Right lobe of liver (tissue), 6 donors: ENCODE measurements at regions not wholly inside any gene's neighbourhood (a gene's known extent, or its start where the extent isn't known, plus 50 kb on each side); places are given as distances from the start of the nearest gene placed in this dataset.

Source experiments
- ATAC-seq, 4 donors: fragments of 200-7000 bp; cut with Tn5 transposase; one replicate each; pipeline ENCODE4 v1.9.1; 2020; ENCODE audit warnings: mild to moderate bottlenecking in 4 of 4, moderate library complexity in 4 of 4
- DNase-seq, 3 donors: peaks; one replicate each; pipeline ENCODE4 v3.0.0-alpha.2; 2020
- H3K27ac ChIP-seq, 3 donors: fragments of 200-600 bp; one replicate each; pipeline ENCODE4 v1.8.0; 2022
- H3K27me3 ChIP-seq, 2 donors: fragments of 200-600 bp; one replicate each; pipeline ENCODE4 v1.8.0; 2022
- H3K36me3 ChIP-seq, 4 donors: fragments of 200-600 bp; sonication (generic) in 1 of 4; one replicate each; pipeline versions ENCODE4 v1.5.1 to v1.8.0; 2017 to 2022; ENCODE audit warnings: control low read depth in 1 of 4
- H3K4me1 ChIP-seq, 4 donors: fragments of 200-600 bp; sonication (generic) in 1 of 4; one replicate each; pipeline versions ENCODE4 v1.5.1 to v1.8.0; 2017 to 2022; ENCODE audit warnings: control low read depth in 1 of 4
- H3K4me3 ChIP-seq, 3 donors: fragments of 200-600 bp; one replicate each; pipeline ENCODE4 v1.8.0; 2022
- H3K9me3 ChIP-seq, 4 donors: fragments of 200-600 bp; sonication (generic) in 1 of 4; one replicate each; pipeline versions ENCODE4 v1.5.1 to v1.8.0; 2017 to 2022; ENCODE audit warnings: control low read depth in 1 of 4
- POLR2A ChIP-seq: fragments of 450-650 bp; IDR thresholded peaks from one replicate; pipeline ENCODE4 v1.6.1; 2017; ENCODE audit warnings: antibody characterized with exemption, mild to moderate bottlenecking
- WGBS: methylation state at CpG from one replicate; pipeline ENCODE4 v1.1.6; 2018; ENCODE audit warnings: low coverage, low lambda C conversion rate; ENCODE audit not compliant: insufficient coverage; ENCODE audit errors: missing lambda C conversion rate; 5-methylcytosine and 5-hydroxymethylcytosine counted together
- intact Hi-C, 2 donors: fragments of 100-400 bp; cut with DNase I; formaldehyde crosslinking; loops; one replicate each; pipeline versions ENCODE4 v1.11.2 to v1.14.1; 2022
- TF ChIP-seq, protein P1 (sequence below), 4 donors: fragments of 200-600 bp in 3 of 4; fragments of 450-650 bp in 1 of 4; IDR thresholded peaks; one replicate each; pipeline versions ENCODE4 v1.5.1 to v1.8.0; 2016 to 2022; ENCODE audit warnings: antibody characterized with exemption in 4 of 4, mild to moderate bottlenecking in 2 of 4
- donor health status: DM: no; HTN: yes; CAD: no.
- donor health status: DM: no; HTN: no; CAD: no.
- donor health status: DM: no; HTN: no; CAD: no.
- donor health status: DM: no; HTN: yes; CAD: no.
- donor health status: DM: no; HTN: yes; CAD: no.

DNA sequence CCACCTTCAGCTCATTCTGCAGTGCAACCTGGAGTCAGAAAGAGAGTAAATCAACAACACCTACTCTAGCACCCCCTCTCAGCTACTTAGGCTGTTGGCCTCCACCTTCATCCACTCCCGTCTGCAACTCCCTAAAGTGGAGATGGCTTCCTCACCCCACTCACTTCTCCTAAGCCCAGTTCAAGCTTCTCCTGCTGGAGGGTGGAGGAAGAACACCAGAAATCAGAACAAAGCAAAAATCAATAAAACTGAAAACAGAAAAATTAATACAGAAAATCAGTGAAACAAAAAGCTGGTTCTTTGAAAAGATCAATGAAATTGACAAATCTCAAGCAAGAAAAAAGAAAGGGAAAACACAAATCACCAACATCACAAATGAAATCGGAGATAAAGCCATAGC is 191.7 kb downstream of the ANAPC1 start:
- H3K27ac ChIP-seq, result no peak overlapping the region
- 90% methylated on average over 2 of the region's 2 CpGs for WGBS
- H3K4me3 ChIP-seq, result no peak overlapping the region
- DNase-seq (no peak), ATAC-seq (no peak)
- intact Hi-C loops, result no loop called here
- no peaks in the 10 kb centered on the region for H3K9me3 ChIP-seq
- no peaks in the 10 kb centered on the region for H3K4me1 ChIP-seq
- TF ChIP-seq, protein P1, sequence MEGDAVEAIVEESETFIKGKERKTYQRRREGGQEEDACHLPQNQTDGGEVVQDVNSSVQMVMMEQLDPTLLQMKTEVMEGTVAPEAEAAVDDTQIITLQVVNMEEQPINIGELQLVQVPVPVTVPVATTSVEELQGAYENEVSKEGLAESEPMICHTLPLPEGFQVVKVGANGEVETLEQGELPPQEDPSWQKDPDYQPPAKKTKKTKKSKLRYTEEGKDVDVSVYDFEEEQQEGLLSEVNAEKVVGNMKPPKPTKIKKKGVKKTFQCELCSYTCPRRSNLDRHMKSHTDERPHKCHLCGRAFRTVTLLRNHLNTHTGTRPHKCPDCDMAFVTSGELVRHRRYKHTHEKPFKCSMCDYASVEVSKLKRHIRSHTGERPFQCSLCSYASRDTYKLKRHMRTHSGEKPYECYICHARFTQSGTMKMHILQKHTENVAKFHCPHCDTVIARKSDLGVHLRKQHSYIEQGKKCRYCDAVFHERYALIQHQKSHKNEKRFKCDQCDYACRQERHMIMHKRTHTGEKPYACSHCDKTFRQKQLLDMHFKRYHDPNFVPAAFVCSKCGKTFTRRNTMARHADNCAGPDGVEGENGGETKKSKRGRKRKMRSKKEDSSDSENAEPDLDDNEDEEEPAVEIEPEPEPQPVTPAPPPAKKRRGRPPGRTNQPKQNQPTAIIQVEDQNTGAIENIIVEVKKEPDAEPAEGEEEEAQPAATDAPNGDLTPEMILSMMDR (IDR thresholded peaks at IDR 0.05), result no peak
- TF ChIP-seq POLR2A, result no peak
- H3K27me3 ChIP-seq, result no peaks in the 10 kb centered on the region
- H3K36me3 ChIP-seq, result no peaks in the 10 kb centered on the region

DNA sequence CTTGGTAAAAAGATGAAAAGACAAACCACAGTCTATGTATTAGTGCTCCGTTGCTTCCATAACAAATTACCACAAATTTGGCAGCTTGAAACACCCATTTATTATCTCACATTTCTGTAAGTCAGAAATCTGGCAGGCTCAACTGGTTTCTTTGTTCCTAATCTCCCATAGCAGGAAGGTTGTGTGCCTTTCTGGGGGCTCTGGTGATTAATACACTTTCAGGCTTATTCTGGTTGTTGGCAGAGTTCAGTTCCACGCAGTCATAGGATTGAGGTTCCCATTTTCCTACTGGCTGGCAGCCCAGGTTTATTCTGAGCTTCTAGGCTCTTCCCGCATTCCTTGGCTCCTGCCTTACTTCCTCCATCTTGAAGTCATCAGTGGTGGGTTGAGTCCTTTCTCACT is 189.3 kb downstream of the ANAPC1 start:
- intact Hi-C loops, result no loop called here
- no peak for DNase-seq
- 71% methylated on average over 2 of the region's 3 CpGs for WGBS
- Histone ChIP-seq H3K27ac (no peak overlapping the region), H3K27me3 (no peaks in the 10 kb centered on the region), H3K9me3 (no peaks in the 10 kb centered on the region), H3K4me1 (peaks cover 0 to 13% (median 0%) of the 10 kb centered on the region in 4 donors), H3K36me3 (no peaks in the 10 kb centered on the region), H3K4me3 (no peak overlapping the region)
- TF ChIP-seq, protein P1 (IDR thresholded peaks at IDR 0.05), result no peak
- TF ChIP-seq POLR2A, result no peak
- no peak for ATAC-seq

DNA sequence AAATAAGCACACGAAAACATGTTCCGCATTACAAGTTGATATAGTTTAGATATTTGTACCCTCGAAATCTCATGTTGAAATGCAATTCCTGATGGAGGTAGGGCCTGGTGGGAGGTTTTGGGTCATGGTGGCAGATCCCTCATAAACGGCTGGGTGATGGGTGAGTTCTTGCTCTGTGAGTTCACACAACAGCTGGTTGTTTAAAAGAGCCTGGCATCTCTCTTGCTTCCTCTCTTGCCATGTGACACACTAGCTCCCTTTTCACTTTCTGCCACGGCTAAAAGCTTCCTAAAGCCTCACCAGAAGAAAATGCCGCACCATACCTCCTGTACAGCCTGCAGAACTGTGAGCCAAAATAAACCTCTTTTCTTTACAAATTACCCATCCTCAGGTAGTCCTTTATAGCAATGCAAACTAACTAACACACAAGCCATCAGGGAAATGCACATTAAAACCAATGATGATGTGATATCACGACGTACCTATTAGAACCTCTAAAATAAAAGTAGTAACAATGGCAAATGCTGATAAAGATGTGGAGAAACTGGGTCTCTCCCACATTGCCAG is 188.5 kb downstream of the ANAPC1 start:
- no peak for TF ChIP-seq POLR2A
- TF ChIP-seq, protein P1 (IDR thresholded peaks at IDR 0.05), result no peak
- Histone ChIP-seq H3K4me3 (no peak overlapping the region), H3K36me3 (no peaks in the 10 kb centered on the region), H3K9me3 (no peaks in the 10 kb centered on the region), H3K27me3 (no peaks in the 10 kb centered on the region), H3K4me1 (peaks cover 0 to 13% (median 0%) of the 10 kb centered on the region in 4 donors), H3K27ac (no peak overlapping the region)
- ATAC-seq (no peak), DNase-seq (no peak)
- 89% methylated on average over 8 of the region's 8 CpGs for WGBS
- intact Hi-C loops, result no loop called here

DNA sequence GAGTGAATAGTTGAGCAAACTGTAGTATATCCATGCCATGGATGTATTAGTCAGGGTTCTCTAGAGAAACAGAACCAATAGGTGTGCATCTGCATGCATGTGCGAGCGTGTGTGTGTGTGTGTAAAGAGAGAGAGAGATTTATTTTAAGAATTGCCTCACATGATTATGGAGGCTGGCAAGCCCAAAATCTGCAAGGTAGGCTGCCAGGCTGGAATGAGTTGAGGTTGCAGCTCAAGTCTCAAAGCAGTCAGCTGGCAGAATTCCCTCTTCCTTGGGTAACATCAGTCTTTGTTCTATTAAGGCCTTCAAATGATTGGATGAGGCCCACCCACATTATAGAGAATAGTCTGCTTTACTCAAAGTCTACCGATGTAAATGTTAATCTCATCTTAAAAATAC is 187.8 kb downstream of the ANAPC1 start:
- no peak for TF ChIP-seq POLR2A
- TF ChIP-seq, protein P1 (IDR thresholded peaks at IDR 0.05), result no peak
- peaks cover 0 to 13% (median 0%) of the 10 kb centered on the region in 4 donors for H3K4me1 ChIP-seq
- H3K27me3 ChIP-seq, result no peaks in the 10 kb centered on the region
- no peaks in the 10 kb centered on the region for H3K36me3 ChIP-seq
- no peak overlapping the region for H3K4me3 ChIP-seq
- no peaks in the 10 kb centered on the region for H3K9me3 ChIP-seq
- 100% methylated on average over 1 of the region's 3 CpGs for WGBS
- intact Hi-C loops, result no loop called here
- no peak for ATAC-seq
- DNase-seq, result no peak
- no peak overlapping the region for H3K27ac ChIP-seq

DNA sequence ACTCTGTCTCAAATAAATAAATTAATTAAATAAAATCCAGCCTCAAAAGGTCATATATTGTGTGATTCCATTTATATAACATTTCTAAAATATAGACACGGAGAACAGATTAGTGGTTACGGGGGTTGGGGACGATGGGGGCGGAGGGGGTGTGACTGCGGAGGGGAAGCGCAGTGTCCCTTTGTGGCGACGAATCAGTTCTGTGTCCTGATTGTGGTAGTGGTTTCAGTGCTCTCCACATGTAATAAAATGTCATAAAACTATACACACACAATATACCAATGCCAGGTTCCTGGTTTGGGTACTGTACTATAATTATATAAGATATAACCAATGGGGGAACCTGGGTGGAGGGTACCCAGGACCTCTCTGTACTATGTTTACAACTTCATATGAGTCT is 186.4 kb downstream of the ANAPC1 start:
- ATAC-seq (no peak), DNase-seq (no peak)
- 64% methylated on average over 8 of the region's 8 CpGs for WGBS
- TF ChIP-seq POLR2A, result no peak
- TF ChIP-seq, protein P1 (IDR thresholded peaks at IDR 0.05), result no peak
- intact Hi-C loops, result no loop called here
- Histone ChIP-seq H3K36me3 (no peaks in the 10 kb centered on the region), H3K9me3 (no peaks in the 10 kb centered on the region), H3K4me1 (peaks cover 0 to 18% (median 0%) of the 10 kb centered on the region in 4 donors), H3K27ac (no peak overlapping the region), H3K4me3 (no peak overlapping the region), H3K27me3 (no peaks in the 10 kb centered on the region)
